ENCODE measurements at regions not wholly inside any gene's neighbourhood (a gene's known extent, or its start where the extent isn't known, plus 50 kb on each side); places are given as distances from the start of the nearest gene placed in this dataset.
"Not testable (repeated sequence)": the region's sequence is repeated elsewhere in the genome, so short reads cannot be mapped to it uniquely, and the experiment has no call there.

- DNase-seq, result no peak
These were observed 994.0 kb downstream of the TSN start for GRCh38 chr2:122749405-122749804.

- DNase-seq, result no peak
These were observed 994.6 kb downstream of the TSN start for GRCh38 chr2:122750095-122750494.

GRCh38 chr2:122750808-122751207 is 995.4 kb downstream of the TSN start:
- DNase-seq, result no peak

GRCh38 chr2:122753336-122753735 is 997.9 kb downstream of the TSN start:
- DNase-seq, result no peak

- DNase-seq, result no peak
These were observed 999.1 kb downstream of the TSN start for GRCh38 chr2:122754561-122754960.

GRCh38 chr2:122755281-122755780 is 999.9 kb downstream of the TSN start:
- DNase-seq, result no peak

- no peak for DNase-seq
These were observed 1003.5 kb downstream of the TSN start for GRCh38 chr2:122758967-122759366.

GRCh38 chr2:122764014-122764413 is 1008.6 kb downstream of the TSN start:
- DNase-seq, result no peak

GRCh38 chr2:122780251-122780650 is 1024.8 kb downstream of the TSN start:
- DNase-seq, result no peak

- no peak for DNase-seq
These were observed 1038.6 kb downstream of the TSN start for GRCh38 chr2:122794100-122794499.

- no peak for DNase-seq
These were observed 1040.3 kb downstream of the TSN start for GRCh38 chr2:122795763-122796162.

GRCh38 chr2:122799391-122799790 is 1043.9 kb downstream of the TSN start:
- no peak for DNase-seq

- DNase-seq, result no peak
These were observed 1045.3 kb downstream of the TSN start for GRCh38 chr2:122800781-122801180.

- no peak for DNase-seq
These were observed 1049.0 kb downstream of the TSN start for GRCh38 chr2:122804494-122804893.

- no peak for DNase-seq
These were observed 1049.9 kb downstream of the TSN start for GRCh38 chr2:122805346-122805745.

GRCh38 chr2:122808286-122808969 is 1053.0 kb downstream of the TSN start:
- no peak for DNase-seq

GRCh38 chr2:122812214-122812613 is 1056.8 kb downstream of the TSN start:
- DNase-seq, result not testable (repeated sequence)

- no peak for DNase-seq
These were observed 1059.7 kb downstream of the TSN start for GRCh38 chr2:122815120-122815519.

GRCh38 chr2:122816803-122817202 is 1061.4 kb downstream of the TSN start:
- DNase-seq, result no peak

- no peak for DNase-seq
These were observed 1066.9 kb downstream of the TSN start for GRCh38 chr2:122822319-122822718.

GRCh38 chr2:122830157-122830556 is 1074.7 kb downstream of the TSN start:
- no peak for DNase-seq

- no peak for DNase-seq
These were observed 1076.2 kb downstream of the TSN start for GRCh38 chr2:122831649-122832048.

- no peak for DNase-seq
These were observed 1088.1 kb downstream of the TSN start for GRCh38 chr2:122843503-122843902.

GRCh38 chr2:122851161-122851560 is 1095.7 kb downstream of the TSN start:
- DNase-seq, result no peak

- DNase-seq, result no peak
These were observed 1096.6 kb downstream of the TSN start for GRCh38 chr2:122851972-122852531.

Measured in CD4-positive, alpha-beta T cell treated with Interleukin-6 for 4 hours (primary cell).